HEK293 (cell line): ENCODE measurements at regions not wholly inside any gene's neighbourhood (a gene's known extent, or its start where the extent isn't known, plus 50 kb on each side); places are given as distances from the start of the nearest gene placed in this dataset.
"Not testable (repeated sequence)": the region's sequence is repeated elsewhere in the genome, so short reads cannot be mapped to it uniquely, and the experiment has no call there.

Source experiments
- CTCF ChIA-PET: fragments of 350-600 bp; formaldehyde crosslinking; extraction: SDS; loops from one replicate; lab custom pipeline; 2021; ENCODE audit warnings: antibody characterized with exemption; lab: Yijun Ruan, JAX
- POLR2A ChIA-PET: fragments of 300-600 bp; formaldehyde crosslinking; extraction: SDS; loops from one replicate; lab custom pipeline; 2020; ENCODE audit warnings: antibody characterized with exemption, inconsistent platforms; lab: Yijun Ruan, JAX
- H3K27ac ChIP-seq: fragments of 200-500 bp; sonication (Bioruptor generic); 2 replicates; pipeline ENCODE4 v1.5.1; 2014; ENCODE audit warnings: low read depth, low read length, control low read depth, inconsistent platforms; ENCODE audit errors: extremely low read depth
- H3K36me3 ChIP-seq, 2 experiments: fragments of 200-500 bp in 1 of 2; sonication (Bioruptor generic) in 1 of 2; 1 replicate in 1 of 2; 2 replicates in 1 of 2; pipeline ENCODE4 v1.5.1; 2014 to 2017; ENCODE audit warnings: inconsistent platforms in 2 of 2, low read length in 2 of 2; ENCODE audit not compliant: control insufficient read depth in 2 of 2, insufficient read depth in 1 of 2
- H3K4me1 ChIP-seq: fragments of 200-500 bp; sonication (Bioruptor generic); 2 replicates; pipeline ENCODE4 v1.5.1; 2014; ENCODE audit warnings: mild to moderate bottlenecking, low read length, inconsistent platforms; ENCODE audit not compliant: control insufficient read depth, insufficient read depth
- H3K4me3 ChIP-seq: 2 replicates; pipeline ENCODE4 v1.5.1; 2011; ENCODE audit warnings: low read depth, mild to moderate bottlenecking, control low read depth, low read length, moderate library complexity
- H3K9me3 ChIP-seq: fragments of 200-500 bp; sonication (Bioruptor generic); 2 replicates; pipeline ENCODE4 v1.5.1; 2014; ENCODE audit warnings: low read depth, low read length, inconsistent platforms; ENCODE audit not compliant: control insufficient read depth, insufficient read depth

DNA sequence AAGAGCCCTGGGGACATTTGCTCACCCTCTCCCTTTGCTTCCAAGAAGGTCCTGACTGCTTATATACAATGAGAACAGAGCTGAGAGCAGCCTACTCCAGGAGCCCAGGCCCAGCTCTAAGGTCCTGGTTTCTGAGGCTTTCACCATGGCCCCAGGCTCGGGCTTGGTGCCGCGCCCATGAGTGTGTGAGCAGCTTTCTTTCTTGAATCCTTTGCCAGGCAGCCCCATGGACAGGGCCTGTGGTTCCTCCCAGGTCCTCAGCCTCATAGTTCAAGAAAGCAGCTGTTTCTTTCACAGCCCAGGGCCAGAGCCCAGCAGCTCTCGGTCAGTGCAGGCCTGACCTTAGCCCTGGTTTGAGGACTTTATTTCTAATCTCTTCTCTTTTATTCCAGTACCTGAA is 1197.2 kb downstream of the RPIA start:
- POLR2A ChIA-PET, CTCF ChIA-PET: not testable (repeated sequence)

DNA sequence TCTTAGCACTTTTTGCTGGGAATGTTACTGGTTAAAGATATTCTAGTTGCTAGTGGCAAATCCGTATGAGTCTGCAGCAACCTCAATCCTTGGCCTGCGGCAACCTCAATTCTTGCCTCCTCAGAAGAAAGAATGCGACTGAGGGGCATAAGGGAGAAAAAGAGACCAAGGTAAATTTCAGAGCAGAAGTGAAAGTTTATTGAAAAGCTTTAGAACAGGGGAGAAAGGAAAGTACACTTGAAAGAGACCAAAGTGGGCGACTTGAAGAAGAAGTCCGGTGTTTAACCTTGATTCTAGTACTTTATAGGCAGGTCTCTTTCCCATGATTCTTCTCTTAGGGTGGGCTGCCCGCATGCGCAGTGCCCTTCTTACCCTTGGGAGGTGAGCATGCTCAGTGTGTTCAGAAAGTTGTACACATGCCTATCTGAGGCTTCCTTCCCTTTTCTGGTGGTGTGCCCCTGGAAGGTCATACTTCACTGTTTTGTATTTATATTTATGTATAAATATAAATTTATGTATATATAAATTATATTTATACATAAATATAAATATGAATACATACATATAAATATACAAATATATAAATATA is 1198.8 kb downstream of the RPIA start:
- H3K36me3 ChIP-seq, CTCF ChIA-PET, H3K27ac ChIP-seq, H3K4me1 ChIP-seq, H3K9me3 ChIP-seq, H3K4me3 ChIP-seq, POLR2A ChIA-PET: not testable (repeated sequence)

More for the DNA sequence above, 1197.2 kb downstream of the RPIA start:
- H3K27ac ChIP-seq, H3K4me3 ChIP-seq, H3K4me1 ChIP-seq, H3K9me3 ChIP-seq, H3K36me3 ChIP-seq: not testable (repeated sequence)

DNA sequence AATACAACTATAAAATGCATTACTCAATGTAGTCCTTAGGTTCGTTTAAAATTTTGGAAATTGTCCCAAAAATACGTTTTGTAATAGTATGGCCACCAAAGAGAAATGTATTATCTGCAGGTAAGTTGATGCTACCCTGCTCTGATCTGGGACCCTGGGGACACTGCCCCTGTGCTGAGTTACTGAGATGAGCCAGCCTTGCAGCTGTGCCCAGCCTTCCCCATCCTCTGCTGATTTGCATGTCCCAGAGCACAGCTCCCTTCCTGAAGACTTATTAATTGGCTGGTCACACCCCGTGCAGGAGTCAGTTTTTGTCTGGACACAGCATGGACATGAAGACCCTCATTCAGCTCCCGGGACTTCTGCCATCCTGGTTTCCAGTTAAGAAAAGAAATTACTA is 1203.5 kb downstream of the RPIA start:
- H3K4me1 ChIP-seq, H3K9me3 ChIP-seq, H3K4me3 ChIP-seq, CTCF ChIA-PET, H3K27ac ChIP-seq, POLR2A ChIA-PET, H3K36me3 ChIP-seq: not testable (repeated sequence)

DNA sequence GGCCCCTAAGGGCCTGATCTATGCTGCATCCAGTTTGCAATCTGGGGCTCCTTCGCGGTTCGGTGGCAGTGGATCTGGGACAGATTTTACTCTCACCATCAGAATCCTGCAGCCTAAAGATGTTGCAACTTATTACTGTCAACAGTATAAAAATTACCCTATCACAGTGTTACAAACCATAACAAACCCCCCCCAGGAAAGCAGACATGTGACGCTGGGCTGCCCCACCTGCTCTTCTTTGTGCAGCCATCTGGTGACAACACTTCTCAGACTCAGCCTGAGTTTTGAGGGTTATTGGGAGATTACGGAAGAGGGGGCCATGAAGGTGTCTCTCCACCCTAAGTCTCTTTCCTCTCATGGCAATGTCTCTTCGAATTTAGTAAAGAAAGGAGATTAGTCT is 1204.2 kb downstream of the RPIA start:
- H3K9me3 ChIP-seq, CTCF ChIA-PET, POLR2A ChIA-PET, H3K36me3 ChIP-seq, H3K4me3 ChIP-seq, H3K4me1 ChIP-seq, H3K27ac ChIP-seq: not testable (repeated sequence)

DNA sequence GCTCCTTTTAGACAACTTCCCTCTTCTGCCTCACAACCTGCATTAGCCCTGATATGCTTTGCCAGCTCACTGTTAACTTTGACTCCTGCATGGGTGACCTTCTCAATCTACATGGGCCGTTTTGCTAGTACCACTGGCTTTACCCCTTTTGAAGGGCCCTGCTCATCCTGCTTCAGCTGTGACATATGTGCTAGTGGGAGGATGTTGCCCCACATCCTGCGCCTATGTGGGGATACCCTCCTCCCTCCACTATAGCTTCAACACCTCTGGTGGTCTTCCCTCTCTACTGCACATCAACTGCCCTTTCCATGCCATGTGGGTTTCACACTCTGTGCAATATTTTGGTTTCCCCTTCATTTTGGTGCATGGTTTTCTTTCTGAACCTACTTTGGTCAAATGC is 1235.5 kb downstream of the RPIA start:
- H3K36me3 ChIP-seq, H3K27ac ChIP-seq, H3K4me3 ChIP-seq, H3K4me1 ChIP-seq, H3K9me3 ChIP-seq, CTCF ChIA-PET, POLR2A ChIA-PET: not testable (repeated sequence)

DNA sequence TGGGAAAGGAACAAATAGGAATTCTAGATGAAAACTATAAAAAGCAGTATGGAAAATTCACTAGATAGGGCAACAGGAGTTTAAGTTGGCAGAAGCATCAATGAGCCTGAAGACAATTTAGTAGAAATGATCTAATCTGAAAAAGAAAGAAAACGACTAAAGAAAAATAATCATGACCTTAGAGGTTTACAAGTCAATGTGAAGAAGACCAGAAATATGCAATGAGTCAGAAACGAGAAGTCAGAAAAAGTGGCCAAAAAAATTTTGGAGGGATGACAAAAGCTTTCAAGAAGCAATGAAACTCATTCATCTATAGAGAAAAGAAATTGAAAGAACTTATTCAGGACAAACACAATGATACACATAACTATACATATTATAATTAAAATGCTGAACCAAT is 1244.0 kb downstream of the RPIA start:
- H3K4me3 ChIP-seq, H3K4me1 ChIP-seq, H3K36me3 ChIP-seq, POLR2A ChIA-PET, H3K9me3 ChIP-seq, CTCF ChIA-PET, H3K27ac ChIP-seq: not testable (repeated sequence)

DNA sequence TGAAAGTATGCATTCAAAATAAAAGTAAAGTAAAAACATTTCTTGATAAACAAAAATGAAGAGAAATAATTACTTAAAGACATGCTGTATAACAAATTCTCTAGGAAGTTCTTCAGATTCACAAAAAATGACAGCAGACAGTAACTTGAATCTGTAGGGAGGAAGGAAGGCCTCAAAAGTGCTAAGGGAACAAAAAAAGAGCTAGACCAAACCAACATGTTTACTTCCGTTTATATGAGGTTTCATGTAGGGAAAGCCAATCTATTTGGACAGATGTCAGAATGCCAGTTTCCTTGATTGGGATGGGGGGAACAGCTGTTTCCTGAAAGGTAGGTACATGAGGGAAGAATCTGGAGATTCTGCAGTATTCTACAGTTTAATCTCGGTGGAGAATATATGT is 1244.5 kb downstream of the RPIA start:
- POLR2A ChIA-PET, H3K9me3 ChIP-seq, H3K27ac ChIP-seq, H3K4me1 ChIP-seq, H3K4me3 ChIP-seq, CTCF ChIA-PET, H3K36me3 ChIP-seq: not testable (repeated sequence)

DNA sequence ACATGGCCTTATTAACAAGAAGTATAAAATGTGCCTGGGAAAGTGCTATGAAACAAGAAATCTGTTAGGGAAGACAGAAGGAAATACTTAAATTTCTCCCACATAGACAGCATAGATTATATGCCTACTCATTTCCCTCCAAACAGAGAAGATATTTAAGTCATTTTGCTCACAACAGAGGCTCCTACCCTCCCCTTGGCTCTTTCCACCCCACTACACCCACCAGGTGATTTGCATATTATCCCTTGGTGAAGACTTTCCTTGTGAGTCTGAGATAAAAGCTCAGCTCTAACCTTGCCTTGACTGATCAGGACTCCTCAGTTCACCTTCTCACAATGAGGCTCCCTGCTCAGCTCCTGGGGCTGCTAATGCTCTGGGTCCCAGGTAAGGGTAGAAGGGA is 1245.1 kb downstream of the RPIA start:
- H3K27ac ChIP-seq, POLR2A ChIA-PET, H3K36me3 ChIP-seq, H3K9me3 ChIP-seq, H3K4me1 ChIP-seq, CTCF ChIA-PET, H3K4me3 ChIP-seq: not testable (repeated sequence)

DNA sequence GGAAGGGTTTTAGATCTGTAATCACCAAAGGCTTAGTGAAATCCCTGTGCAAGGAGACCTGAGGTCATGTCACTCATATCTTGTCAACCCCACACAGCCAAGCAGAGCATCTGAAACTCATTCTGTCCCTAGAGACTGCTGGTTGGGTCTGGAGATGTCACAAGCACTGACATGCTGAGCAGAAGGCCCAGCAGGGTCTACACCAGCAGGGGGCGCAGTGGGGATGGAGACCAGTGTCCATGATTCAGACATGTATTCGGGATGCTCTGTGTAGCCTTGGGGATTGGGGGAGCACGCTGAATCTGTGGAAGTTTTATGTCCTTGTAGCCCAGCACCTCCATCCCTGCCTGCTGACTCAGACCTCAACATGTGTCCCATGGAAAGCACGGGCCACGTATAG is 1247.3 kb downstream of the RPIA start:
- CTCF ChIA-PET, H3K4me1 ChIP-seq, POLR2A ChIA-PET: not testable (repeated sequence)

DNA sequence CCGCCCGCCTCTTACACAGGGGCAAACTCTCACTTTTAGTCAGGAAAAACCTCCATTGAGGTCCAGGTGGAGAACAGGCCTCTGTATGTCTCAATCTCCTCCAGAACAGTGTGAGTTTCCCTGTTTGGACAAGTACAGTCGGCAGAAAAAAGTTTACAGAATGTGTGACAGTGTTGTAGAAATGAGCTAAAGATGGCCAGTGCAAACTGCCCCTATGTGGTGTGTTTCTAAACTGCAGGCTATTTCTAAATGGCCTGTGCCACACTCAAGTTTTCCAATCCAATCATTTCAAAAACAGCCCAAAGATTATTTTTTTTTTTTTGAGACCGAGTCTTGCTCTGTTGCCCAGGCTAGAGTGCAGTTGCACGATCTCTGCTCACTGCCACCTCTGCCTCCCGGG is 1252.8 kb downstream of the RPIA start:
- POLR2A ChIA-PET, CTCF ChIA-PET, H3K4me1 ChIP-seq, H3K36me3 ChIP-seq, H3K9me3 ChIP-seq, H3K4me3 ChIP-seq, H3K27ac ChIP-seq: not testable (repeated sequence)

More for the DNA sequence above, 1247.3 kb downstream of the RPIA start:
- H3K4me3 ChIP-seq, H3K27ac ChIP-seq, H3K36me3 ChIP-seq, H3K9me3 ChIP-seq: not testable (repeated sequence)

DNA sequence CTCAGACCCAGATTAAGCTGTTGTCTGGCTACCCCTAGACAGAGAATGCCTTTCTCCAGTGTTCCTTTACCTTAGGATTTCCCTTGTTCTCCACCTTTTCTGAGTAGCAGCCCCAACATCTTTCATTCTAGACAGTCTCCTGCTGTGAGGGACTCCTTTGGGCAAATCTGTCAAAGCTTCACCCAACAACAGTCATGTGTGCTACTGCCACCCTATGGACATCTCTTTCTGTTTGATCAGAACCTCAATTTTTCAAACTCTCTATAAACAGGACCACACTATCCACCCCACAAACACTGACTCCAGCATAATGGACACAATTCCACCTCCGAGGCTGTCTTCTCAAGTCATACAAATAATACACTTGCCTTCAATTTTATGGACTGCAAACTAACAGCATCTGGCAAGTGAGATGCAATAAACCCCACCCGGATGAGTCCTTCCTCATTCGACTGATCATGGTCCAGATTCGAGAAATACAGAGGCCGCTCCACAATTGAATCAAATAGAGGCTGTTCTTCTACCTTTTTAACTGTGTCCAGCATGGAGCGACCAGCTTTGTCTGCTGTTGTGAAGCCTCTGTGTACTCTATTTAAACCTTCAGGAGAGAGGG is 1253.6 kb downstream of the RPIA start:
- POLR2A ChIA-PET, H3K4me1 ChIP-seq, H3K9me3 ChIP-seq, H3K27ac ChIP-seq, H3K4me3 ChIP-seq, CTCF ChIA-PET, H3K36me3 ChIP-seq: not testable (repeated sequence)
